GM18868 (cell line): ENCODE measurements at regions not wholly inside any gene's neighbourhood (a gene's known extent, or its start where the extent isn't known, plus 50 kb on each side); places are given as distances from the start of the nearest gene placed in this dataset.

Experiments
- ATAC-seq: cut with Tn5 transposase; IDR thresholded peaks from one replicate; pipeline ENCODE4 v1.9.1; 2021; ENCODE audit warnings: mild to moderate bottlenecking, moderate library complexity; ENCODE audit not compliant: unreplicated experiment

DNA sequence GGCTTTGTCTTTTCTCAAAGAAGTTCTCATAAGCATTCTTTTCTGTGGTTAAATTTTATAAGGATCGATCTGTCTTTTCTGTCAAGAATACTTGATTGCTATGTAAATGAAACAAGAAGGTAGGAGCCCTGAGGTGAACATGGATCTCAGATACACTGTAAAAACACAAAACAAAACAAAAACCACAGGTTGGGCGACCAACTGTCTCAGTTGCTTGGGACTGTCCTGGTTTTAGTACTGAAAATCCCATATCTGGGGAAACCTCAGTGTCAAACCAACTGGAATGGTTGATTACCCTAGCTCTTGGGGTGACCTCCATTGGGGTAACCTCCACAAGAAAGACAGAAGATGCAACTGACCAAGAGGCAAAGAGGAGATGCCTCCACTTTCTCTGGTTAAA is 55.8 kb upstream of the TMEM178A start:
- no peak for ATAC-seq

DNA sequence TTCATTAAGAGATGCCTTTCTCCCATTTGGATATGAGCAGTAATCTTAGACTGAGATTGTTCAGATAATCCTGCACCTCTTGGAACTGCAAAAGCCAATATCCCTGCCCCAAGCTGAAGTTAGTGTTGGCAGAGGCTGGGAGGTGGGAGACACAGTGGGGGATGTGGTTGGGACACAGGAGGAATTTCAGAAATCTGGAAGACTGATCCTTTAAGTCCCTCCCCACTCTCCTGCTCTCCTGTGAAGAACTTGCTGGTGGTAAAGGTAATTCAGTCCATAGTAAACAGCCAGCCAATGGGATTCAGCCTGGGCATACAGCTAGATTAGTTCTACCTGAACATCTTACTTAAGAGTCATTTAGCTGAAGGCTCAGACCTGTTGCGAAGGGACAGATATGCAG is 50.0 kb upstream of the TMEM178A start:
- no peak for ATAC-seq
